ENCODE measurements at regions not wholly inside any gene's neighbourhood (a gene's known extent, or its start where the extent isn't known, plus 50 kb on each side); places are given as distances from the start of the nearest gene placed in this dataset.

- TF ChIP-seq CTCF (IDR thresholded peaks at IDR 0.05) (no peak), POLR2A (IDR thresholded peaks at IDR 0.05) (no peak)
Observed at GRCh38 chr4:38333219-38333618, 330.8 kb upstream of the KLF3 start.
